GM21367 (cell line): ENCODE measurements at regions not wholly inside any gene's neighbourhood (a gene's known extent, or its start where the extent isn't known, plus 50 kb on each side); places are given as distances from the start of the nearest gene placed in this dataset.
A peak's percentile ranks its signal among the peaks of the same experiment; 100 is the strongest.
"Not testable (repeated sequence)": the region's sequence is repeated elsewhere in the genome, so short reads cannot be mapped to it uniquely, and the experiment has no call there.

Source experiments
- ATAC-seq: cut with Tn5 transposase; IDR thresholded peaks from one replicate; pipeline ENCODE4 v1.9.1; 2021; ENCODE audit not compliant: unreplicated experiment

DNA sequence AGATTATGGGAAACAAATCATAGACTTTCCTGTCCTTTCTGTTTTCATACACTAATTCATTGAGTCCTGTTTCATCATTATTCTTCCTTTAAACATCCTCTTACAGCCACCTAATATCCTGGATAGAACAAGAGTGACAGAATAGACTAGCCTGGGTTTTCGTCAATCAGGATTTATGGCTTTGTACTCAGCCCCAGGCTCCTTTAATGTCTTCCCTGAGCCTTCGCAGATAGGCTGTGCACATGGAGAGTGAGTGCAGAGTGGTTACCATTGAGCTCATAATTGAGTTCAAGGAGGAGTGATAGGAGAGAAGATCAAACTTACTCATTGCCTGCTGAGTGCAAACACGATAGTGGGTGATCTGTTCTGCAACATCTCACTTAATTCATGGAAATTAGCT is 304.9 kb downstream of the TDRD3 start:
- ATAC-seq, result no peak

DNA sequence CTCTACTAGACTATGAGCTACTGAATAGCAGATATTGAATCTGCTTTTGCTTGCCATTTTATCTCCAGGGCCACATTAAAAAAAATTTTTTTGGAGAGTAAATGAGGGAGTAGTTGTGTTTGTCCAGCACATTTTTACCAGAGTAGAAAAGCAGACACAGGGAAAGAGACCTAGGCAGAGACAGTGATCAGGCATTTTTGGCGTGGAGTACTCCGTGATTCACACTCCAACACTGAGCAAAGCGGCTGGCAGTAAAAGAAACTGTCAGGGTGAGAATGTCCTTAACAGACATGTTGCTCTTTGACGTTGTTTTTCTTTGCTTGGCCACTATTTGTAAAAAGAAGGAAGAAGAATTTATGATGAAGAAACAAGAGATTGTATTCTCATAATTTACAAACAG is 304.0 kb downstream of the TDRD3 start:
- ATAC-seq, result no peak

DNA sequence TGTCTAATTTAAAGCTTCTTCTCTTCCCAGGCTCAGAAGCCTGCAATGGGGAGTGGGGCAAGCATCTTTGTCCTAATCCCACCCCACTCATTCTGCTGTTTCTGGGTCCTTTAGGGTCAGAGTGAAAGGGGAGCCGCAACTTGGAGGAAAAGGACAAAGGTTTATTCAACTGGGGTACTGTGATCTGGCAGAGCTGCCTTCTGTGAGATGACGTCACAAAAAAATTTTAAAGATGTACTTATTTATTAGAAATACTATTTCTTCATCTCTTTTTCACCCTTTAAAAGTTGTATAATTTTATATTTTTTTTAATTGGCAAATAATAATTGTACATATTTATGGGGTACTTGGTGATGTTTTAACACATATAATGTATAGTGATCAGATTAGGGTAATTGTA is 302.6 kb downstream of the TDRD3 start:
- ATAC-seq, result no peak

DNA sequence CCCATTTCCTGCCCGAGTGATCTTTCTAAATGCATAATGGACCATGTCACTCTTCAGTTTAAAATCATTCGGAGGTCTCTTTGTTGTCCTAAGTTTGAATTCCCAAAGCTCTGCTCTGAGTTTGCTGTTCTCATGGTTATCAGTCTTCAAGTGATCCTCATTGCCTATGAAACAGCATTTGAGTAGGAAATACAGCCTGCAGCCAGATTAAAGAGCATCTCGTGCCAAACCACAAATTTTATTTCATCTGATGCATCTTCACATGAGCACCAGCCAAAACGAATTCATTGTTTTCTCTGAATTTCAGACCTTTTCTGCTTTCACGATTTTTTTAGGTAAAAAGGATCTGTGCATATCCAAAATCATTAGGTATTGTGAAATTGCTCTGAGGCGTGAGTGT is 299.6 kb downstream of the TDRD3 start:
- no peak for ATAC-seq

DNA sequence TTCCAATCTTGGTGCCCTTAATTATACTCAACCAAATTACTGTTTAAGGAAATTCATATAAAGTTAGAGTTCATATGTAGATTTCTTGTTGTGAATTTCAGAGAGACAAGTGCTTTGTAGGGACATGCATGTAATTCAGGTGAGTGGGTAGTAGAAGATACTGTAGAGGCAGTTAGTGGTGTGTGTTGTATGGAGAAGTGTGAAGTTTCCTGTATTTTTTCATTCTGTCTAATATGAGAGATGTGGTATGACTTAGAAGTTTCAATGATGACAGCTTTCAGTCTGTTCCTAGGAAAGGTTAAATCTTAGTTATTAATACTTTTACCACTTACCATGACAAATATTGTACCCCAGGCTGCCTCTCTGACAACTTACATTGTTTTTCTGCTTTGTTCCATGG is 294.2 kb downstream of the TDRD3 start:
- ATAC-seq, result no peak

DNA sequence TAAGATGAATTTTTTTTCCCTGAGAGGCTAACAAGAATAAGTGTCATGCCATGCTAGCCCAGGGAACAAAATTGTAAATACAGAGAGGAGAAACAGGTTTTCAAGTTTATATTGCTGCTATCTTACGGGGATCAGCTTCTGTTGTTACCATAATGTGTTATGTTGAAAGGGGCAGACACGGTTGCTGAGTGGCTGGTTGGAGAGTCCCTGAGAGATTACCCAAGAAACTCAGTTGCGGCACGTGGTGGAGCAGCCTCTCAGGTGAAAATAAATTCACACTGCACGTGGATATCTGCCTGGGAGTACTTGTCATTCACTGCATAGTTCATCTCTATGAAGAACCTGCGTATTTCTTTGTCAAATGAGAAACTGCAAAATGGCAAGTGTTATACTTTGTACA is 293.6 kb downstream of the TDRD3 start:
- ATAC-seq, result no peak

DNA sequence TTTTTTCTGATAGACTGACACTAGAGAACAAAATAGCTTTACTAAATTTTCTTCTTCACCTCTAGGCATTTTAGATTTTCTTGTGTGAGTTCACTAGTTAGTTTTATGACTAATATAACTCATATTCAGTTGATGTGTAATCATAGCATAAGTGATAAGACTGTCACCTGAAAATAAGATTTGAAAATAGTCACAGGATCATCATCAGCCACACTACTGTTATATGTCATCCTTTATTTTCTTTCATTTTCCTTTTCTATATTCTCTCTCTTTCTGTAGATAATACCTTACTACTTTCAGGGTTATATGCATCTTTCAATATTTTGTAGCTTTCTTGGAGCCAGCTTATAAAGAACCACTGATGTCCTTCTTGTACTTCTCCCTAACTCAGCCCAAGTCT is 292.6 kb downstream of the TDRD3 start:
- ATAC-seq, result no peak

DNA sequence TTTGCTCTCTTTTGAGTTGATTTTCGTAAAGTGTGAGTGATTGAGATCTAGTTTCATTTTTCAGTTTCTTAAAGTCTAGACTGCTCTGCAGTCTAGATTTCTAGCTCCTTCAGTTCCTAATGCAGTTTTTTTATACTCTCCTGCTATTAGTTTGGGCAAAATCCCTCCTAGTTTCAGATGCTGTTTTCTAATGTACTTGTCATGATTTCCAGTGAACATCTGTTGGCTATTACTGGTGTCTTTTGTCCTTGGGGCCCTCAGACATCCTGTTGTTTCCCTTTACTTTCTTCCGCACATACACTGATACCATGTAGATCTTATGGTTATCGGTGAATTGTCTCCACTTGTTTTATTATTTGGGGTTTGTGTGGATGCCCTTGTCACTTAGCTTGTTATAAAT is 292.1 kb downstream of the TDRD3 start:
- no peak for ATAC-seq

DNA sequence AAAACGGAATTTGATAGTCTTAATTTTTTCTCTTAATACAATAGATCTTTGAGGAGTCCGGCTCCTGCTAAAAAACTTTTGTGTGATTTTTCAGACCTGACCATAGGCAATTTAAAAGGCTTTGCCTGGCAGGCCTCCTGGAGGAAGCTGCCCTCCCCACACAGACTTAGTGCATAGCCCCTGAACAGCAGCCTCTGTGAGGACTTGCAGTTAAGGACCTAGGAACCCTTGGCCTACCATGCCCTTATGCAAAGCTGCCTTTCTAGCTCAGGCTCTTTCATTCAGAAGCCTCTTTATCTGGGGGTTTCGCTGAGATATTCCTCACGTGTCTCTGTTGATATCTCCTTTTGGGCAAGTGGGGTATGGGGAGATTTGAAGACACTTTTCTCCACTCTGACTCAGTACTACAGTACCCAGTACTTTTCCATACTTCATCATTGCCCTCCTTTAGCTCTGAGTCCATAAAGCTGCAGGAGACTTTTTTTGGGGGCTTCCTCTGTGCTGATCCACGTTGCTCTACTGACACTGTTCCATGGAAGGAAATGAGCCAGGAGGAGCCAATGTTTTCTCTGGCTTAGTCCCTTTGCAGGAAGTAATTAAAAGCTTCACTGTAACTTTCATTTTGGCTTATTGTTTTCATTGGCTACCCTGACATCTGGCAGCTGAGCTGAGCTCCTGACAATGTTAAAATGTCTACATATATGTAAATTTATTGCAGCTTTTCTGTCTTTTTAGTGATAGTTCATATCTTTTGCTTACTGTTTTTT is 283.1 kb downstream of the TDRD3 start:
- ATAC-seq, result no peak

DNA sequence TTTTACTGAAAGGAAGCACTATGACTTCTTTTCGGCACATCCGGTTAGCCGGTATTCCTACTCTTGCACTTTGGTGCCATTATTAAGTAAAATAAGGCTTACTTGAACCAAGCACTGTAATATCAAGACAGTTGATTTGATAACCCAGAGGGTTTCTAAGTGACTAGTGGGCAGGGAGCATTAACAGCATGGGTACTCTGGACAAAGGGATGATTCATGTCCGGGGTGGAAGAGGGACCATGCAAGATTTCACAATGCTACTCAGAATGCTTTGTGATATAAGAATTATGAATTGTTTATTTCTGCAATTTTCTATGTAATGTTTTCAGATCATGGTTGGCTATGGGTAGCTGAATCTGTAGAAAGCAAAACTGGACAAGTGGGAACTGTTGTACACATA is 282.1 kb downstream of the TDRD3 start:
- ATAC-seq, result no peak

DNA sequence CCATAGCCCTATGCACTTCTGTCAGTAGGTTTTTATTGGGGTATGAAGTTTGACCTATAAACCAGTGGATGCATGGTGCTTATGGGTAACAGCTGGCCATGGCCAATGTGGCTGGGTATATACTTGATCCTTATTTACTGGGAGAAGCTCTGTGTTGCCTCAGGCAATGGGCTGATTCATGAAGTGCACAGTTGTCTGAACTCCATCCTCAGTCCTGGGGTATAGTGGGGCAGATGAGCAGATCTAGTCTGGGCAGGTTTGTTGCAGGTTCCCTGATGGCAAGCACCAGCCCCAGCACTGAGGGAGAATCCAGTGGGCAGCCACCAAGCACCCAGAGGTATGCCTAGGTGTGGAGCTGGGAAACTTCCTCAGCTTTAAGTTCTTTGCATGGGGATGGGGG is 274.4 kb downstream of the TDRD3 start:
- no peak for ATAC-seq

DNA sequence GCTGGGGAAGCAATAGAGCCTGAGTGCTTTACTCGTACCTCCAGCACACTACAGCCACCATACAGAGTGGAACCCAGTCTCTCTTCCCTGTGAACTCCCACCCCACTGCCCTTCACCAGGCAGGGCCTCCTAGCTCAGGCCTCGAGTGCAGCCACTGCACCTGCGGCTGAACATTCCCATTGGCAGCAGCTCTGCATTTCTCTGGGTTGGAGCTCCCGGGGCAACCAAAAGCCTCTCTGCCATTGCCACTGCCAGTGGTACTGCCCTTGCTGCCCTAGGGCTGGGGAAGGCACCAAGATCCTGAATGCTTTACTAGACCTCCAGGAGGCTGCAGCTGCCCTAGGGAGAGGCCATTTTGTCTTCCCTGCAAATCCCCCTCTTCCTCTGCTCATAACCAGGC is 266.8 kb downstream of the TDRD3 start:
- no peak for ATAC-seq

DNA sequence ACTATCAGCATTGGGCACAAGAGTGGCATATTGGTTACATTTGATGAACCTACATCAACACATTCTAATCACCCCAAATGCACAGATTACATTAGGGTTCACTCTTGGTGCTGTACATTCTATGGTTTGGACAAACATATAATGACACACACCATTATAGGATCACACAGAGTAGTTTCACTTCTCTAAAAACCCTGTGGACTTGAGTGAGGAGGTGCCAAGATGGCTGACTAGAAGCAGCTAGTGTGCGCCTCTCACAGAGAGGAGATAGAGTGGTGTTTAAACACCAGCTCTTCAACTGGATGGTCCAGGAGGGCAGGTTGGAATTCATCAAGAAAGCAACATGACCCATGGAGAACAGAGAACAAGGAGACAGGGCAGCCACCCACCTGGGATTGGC is 265.6 kb downstream of the TDRD3 start:
- ATAC-seq, result no peak

DNA sequence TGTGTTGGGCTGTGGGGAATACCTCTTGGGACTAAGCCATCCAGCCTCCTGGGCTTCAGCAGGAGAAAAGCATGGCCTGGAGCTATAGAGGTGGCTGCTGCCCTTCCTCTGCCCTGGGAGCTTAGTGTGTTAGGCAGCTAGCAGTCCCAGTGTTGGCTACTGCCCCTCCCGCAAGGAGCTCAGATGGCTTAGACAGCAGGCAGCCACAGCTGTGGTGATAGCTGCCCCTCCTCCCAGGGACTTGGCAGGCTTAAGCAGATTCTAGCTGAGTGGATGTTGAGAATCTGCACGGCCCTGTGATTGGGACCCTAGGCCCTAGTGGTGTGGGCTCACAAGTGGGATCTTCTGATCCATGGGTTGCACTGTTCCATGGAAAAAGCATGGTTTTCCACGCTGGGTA is 264.5 kb downstream of the TDRD3 start:
- ATAC-seq, result no peak

DNA sequence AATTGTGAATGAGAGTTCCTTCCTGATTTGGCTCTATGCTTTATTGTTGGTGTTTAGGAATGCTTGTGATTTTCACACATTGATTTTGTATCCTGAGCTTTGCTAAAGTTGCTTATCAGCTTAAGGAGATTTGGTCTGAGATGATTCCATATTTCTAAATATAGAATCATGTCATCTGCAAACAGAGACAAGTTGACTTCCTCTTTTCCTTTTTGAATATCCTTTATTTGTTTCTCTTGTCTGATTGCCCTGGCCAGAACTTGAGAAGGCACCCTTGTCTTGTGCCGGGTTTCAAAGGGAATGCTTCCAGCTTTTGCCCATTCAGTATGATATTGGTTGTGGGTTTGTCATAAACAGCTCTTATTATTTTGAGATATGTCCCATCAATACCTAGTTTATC is 260.6 kb downstream of the TDRD3 start:
- ATAC-seq, result not testable (repeated sequence)

DNA sequence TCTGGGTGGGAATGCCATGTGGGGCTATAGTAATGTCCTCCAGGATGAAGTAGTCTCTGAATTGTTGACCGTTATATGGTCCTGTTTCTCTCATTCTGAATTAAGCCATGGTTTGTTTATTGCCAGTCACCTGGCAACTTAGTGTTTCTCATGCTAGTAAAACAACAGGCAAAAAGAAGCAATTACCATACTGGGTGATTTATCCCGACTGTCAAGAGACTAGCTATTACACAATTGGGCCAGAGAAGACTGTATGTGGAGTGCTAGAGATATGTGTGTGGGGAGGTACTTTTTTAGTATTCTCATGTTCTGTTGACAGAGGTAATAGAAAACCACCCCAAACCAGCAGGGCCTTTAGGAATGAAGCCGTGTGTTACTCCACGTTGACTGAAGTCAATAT is 258.2 kb downstream of the TDRD3 start:
- ATAC-seq, result no peak

DNA sequence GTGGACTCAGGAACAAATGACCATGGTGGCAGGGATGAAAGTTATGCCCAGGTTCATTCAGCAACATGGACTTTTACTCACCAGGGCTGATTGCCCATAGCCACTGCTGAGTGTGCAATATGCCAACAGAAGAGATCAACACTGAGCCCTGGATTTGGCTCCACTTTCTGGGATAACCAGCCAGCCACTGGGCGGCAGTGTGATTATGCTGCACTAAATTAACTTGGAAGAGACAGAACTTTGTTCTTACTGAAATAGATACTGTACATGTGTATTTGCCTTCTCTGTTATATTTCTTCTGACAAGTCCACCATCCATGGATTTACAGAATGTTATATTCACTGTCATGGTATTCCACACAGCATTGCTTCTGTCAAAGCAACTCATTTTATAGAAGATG is 257.4 kb downstream of the TDRD3 start:
- ATAC-seq, result no peak

DNA sequence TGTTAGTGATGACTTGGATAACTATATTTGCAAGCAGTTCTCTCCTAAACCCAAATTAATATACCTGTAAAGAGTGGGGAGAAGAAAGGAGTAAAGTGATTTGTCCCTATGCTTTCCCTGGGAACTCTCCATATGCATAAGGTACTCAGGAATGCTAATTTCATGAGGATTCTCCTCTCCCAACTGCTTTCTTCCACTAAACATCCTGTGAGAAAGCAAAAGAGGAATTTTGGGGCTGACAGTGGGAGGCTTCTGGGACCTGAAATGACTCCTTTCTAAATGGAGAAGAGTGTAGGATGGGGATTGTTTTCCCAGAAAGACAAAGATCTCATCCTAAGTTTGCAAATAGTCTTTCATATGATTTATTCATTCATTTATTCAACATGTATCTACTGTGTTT is 250.5 kb downstream of the TDRD3 start:
- no peak for ATAC-seq

DNA sequence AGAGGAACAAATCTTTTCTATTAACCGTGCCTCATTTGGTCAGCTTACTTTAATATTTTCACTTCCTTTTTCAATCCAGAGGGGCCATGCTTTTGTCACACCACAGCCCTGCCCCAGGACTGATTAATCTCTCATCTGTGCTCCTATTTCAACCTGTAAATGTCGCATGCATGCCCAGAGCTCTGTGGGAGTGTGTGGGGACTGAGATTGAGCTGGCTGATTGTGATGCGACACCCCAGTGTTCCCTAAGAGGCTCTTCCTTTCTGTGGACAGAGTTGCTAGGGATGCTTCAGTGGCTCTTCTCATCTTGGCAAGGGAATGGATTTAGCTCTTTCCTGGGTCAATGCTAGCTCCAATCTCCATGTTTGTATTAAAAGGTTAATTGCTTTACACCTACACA is 249.6 kb downstream of the TDRD3 start:
- ATAC-seq, result no peak

DNA sequence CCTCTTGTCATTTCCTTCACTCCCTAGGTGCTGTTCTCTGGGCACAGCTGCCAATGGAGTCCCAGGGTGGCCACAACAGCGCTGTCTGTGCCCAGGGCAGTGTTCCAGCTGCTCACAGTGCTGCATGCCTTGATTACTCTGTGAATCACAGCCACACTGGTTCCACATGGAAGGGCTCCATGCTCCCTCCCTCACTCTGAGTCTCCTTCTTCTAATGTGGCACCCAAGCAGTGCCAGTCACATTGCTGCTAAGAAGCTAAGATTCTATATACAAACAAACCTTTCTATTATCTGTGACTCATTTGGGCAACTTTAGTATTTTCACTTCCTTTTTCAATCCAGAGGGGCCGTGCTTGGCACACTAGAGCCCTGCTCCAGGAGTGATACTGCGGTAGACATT is 248.7 kb downstream of the TDRD3 start:
- ATAC-seq, result no peak

DNA sequence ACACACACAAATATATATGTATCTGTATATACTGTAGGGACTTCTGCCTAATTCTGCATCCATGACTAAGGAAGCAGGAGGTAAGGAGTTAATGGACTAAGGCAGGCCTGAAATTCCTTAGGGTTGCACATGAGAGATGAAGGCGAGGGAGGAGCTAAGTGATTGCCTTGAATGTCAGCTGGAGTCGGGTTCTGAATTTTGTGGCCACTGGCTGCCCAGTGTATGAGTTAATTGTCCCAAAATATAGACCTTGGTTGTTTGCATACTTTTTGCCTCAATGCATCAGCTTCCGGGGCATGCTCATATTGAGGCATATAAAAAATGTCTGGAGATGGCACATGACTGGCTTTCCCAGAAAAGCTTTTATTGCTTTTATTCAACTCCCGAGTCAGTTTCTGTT is 245.5 kb downstream of the TDRD3 start:
- no peak for ATAC-seq

DNA sequence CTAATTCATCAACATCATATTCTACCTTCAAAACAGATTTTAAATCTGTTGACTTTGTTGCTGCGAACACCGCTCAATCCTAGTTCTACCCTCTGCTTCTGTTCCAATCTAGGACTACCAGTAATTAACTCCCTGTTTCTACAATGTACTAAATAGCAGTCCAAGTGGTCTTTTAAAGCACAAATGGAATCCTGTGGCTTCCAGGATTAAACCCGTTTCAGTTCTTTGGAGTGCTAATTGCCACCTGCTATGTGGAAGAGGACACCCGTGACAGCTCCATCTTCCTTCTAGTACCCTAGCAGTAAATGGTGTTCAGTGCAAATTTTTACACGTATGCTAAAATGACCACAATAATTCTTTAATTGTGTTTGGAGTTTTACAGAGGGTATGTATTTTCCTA is 232.1 kb downstream of the TDRD3 start:
- ATAC-seq, result no peak

DNA sequence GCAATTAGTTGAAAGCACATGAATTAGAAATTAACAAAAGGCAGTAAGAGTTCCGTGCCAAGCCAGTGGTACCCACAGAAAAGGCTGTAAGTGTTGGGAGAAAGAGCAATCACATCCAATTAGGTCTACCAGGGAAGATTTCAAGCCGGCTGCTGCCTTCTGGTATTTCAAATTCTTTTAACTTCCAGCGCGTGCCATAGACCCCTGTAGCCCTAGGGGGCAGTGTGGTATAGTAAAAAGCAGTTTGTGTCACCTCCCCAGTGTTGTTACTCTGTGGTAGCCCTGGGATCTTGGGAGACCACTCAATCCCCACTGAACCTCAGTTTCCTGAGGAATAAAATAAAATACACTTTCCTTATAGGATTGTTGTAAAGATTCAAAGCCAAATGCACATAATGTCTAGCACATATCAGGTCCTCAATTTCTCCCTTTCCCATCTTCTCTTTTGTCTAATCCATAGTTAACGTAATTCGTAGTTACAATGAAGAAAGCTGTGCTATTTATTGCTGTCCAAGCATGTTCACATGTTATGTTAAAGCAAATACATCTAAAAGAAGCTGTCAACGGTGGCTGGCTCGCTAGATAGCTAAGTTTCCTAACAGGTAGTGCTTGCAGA is 230.2 kb downstream of the TDRD3 start:
- peak; percentile 65 for ATAC-seq
